Endothelial cell of hepatic sinusoid (primary cell): ENCODE measurements at regions not wholly inside any gene's neighbourhood (a gene's known extent, or its start where the extent isn't known, plus 50 kb on each side); places are given as distances from the start of the nearest gene placed in this dataset.
"Not testable (repeated sequence)": the region's sequence is repeated elsewhere in the genome, so short reads cannot be mapped to it uniquely, and the experiment has no call there.

Experiments
- in situ Hi-C: cut with HindIII; loops from 2 replicates; pipeline ENCODE4 v1.10.0; 2017; ENCODE audit warnings: low sequenced_read_pairs

DNA sequence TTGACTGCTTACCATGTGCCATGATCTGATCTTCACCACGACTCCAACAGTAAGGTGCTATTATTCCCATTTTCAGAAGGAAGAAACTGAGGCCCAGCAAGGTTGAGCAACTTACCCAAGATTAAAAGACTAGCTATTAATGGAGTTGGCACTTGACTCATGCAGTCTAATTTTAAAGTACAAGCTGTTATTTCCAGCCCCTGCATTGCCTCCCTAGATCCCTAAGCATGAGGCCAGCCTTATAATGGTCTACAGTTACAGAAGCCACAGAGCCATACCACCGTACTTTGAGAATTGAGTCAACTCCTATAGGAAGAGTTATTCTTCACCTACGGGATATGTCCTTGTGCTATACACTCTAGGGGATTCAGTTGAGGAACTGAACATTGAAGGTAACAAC lies 66.7 kb upstream of the RBM19 start:
- in situ Hi-C loops = no loop called here

DNA sequence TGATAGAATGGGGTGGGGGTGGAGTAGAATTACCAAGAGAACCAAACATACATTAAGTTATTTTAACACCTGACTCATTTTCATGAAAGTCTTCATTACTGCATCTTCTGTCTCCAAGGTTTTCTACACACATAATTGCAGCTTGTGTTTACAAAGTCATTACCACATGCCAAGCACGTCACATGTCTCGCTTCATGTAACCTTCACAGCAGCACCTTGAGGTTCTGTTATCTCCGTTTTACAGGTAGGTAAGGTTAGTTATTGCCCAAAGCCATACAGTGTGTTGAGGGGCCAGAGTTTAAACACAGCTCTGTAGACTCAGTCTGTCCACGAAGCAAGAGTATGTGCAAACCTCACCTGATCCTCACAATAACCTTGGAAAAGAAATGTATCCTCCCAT lies 64.3 kb upstream of the RBM19 start:
- in situ Hi-C loops = no loop called here

DNA sequence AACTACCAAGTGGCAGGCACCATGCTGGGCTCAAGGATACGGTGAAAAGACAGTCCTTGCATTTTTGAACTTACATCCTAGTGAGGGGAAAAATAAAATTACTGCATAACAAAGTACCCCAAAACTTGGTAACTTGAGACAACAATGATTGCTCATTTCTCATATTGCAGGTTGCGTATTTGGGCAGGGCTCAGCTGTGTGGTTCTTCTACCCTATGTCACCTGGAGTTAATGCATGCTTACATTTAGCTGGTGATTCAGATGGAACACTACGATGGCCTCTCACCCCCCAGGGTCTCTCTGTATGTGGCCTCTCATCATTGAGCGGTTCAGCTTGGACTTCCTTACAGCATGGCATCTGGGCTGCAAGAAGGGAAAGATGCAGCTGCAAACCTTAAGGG lies 60.7 kb upstream of the RBM19 start:
- in situ Hi-C loops = no loop called here

DNA sequence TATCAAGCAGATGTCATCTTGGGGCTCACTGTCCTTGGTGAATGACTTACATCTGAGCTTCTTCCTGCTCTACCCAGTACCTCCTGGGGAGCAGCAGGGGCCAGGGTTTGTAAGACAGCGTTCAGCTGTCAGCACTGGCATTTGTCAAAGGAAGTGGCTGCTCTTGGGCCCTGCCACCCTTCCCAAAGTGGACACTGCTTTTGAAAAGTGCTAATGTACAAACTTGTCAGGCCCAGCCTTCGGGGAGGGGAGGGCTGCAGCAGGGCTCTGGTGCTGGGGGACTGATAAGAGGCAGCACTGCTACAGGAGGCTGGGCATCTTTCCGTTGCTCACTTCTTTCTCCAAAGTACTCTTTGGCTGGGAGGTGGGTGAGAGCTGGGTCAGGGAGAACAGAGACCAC lies 59.8 kb upstream of the RBM19 start:
- in situ Hi-C loops = no loop called here

DNA sequence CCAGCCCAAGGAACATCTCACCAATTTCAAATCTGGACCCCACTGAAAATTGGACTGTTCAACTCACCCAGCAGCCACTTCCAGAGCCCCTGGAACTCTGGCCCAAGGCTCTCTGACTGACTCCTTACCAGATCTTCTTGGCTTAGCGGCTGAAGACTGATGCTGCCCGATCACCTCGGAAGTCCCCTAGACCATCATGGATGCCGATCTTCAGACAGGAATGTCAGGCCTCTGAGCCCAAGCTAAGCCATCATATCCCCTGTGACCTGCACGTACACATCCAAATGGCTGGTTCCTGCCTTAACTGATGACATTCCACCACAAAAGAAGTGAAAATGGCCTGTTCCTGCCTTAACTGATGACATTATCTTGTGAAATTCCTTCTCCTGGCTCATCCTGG lies 56.0 kb upstream of the RBM19 start:
- in situ Hi-C loops = not testable (repeated sequence)

DNA sequence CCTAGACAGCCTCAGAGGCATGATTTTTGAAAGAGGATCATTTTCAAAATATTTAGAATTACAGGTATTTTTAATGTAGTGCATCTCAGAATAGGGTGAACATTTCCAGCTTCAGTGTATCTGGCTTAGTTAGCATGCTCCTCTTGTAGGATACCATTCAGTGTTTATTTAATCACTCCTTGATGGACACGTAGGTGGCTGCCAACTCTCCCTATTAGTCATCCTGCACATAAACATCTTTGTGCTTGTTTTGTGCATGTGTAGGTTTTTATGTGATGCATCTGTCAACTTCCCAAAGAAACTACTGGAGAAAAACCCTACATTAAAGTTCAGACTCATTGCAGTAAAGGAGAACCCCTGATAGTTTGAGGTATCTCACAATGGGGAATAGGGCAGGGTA lies 52.5 kb upstream of the RBM19 start:
- in situ Hi-C loops = loop anchor here (10.0 kb wide), 1 partner anchor 476 kb away; no protein-coding TSS in a partner anchor
